ENCODE measurements at regions not wholly inside any gene's neighbourhood (a gene's known extent, or its start where the extent isn't known, plus 50 kb on each side); places are given as distances from the start of the nearest gene placed in this dataset.
A peak's percentile ranks its signal among the peaks of the same experiment; 100 is the strongest.
"Not testable (repeated sequence)": the region's sequence is repeated elsewhere in the genome, so short reads cannot be mapped to it uniquely, and the experiment has no call there.

- no peak for DNase-seq (ENCODE audit: low spot score)
Observed at GRCh38 chr18:30929718-30930117, 112.8 kb downstream of the DSC3 start.

- no peak for DNase-seq (ENCODE audit: low spot score)
Observed at GRCh38 chr18:30929065-30929464, 113.5 kb downstream of the DSC3 start.

- no peak for DNase-seq (ENCODE audit: low spot score)
Observed at GRCh38 chr18:30927517-30928075, 114.9 kb downstream of the DSC3 start.

- DNase-seq (ENCODE audit: low spot score), result no peak
Observed at GRCh38 chr18:30927042-30927441, 115.5 kb downstream of the DSC3 start.

GRCh38 chr18:30925795-30926194 lies 116.7 kb downstream of the DSC3 start:
- no peak for DNase-seq (ENCODE audit: low spot score)

- no peak for DNase-seq (ENCODE audit: low spot score)
Observed at GRCh38 chr18:30920757-30921156, 121.8 kb downstream of the DSC3 start.

- DNase-seq (ENCODE audit: low spot score), result no peak
Observed at GRCh38 chr18:30920351-30920750, 122.2 kb downstream of the DSC3 start.

GRCh38 chr18:30917651-30918050 lies 124.9 kb downstream of the DSC3 start:
- no peak for DNase-seq (ENCODE audit: low spot score)

- no peak for DNase-seq (ENCODE audit: low spot score)
Observed at GRCh38 chr18:30915336-30915988, 127.1 kb downstream of the DSC3 start.

- DNase-seq (ENCODE audit: low spot score), result no peak
Observed at GRCh38 chr18:30908381-30908780, 134.2 kb downstream of the DSC3 start.

- DNase-seq (ENCODE audit: low spot score), result no peak
Observed at GRCh38 chr18:30903566-30903965, 139.0 kb downstream of the DSC3 start.

- peak; percentile 72 for DNase-seq (ENCODE audit: low spot score)
Observed at GRCh38 chr18:30889519-30890301, 152.8 kb downstream of the DSC3 start.

GRCh38 chr18:30888344-30888743 lies 154.2 kb downstream of the DSC3 start:
- no peak for DNase-seq (ENCODE audit: low spot score)

GRCh38 chr18:30886998-30887397 lies 155.5 kb downstream of the DSC3 start:
- DNase-seq (ENCODE audit: low spot score), result no peak

GRCh38 chr18:30870466-30870865 lies 172.1 kb downstream of the DSC3 start:
- DNase-seq (ENCODE audit: low spot score), result no peak

- DNase-seq (ENCODE audit: low spot score), result no peak
Observed at GRCh38 chr18:30862900-30863299, 179.6 kb downstream of the DSC3 start.

- DNase-seq (ENCODE audit: low spot score), result no peak
Observed at GRCh38 chr18:30860741-30861140, 181.8 kb downstream of the DSC3 start.

GRCh38 chr18:30859036-30859435 lies 183.5 kb downstream of the DSC3 start:
- no peak for DNase-seq (ENCODE audit: low spot score)

GRCh38 chr18:30858560-30858959 lies 184.0 kb downstream of the DSC3 start:
- DNase-seq (ENCODE audit: low spot score), result no peak

- DNase-seq (ENCODE audit: low spot score), result no peak
Observed at GRCh38 chr18:30855762-30856161, 186.8 kb downstream of the DSC3 start.

GRCh38 chr18:30852980-30853379 lies 189.6 kb downstream of the DSC3 start:
- no peak for DNase-seq (ENCODE audit: low spot score)

GRCh38 chr18:30852541-30852940 lies 190.0 kb downstream of the DSC3 start:
- no peak for DNase-seq (ENCODE audit: low spot score)

GRCh38 chr18:30839056-30839561 lies 203.4 kb downstream of the DSC3 start:
- not testable (repeated sequence) for DNase-seq (ENCODE audit: low spot score)
